Thyroid gland (tissue), 4 donors: ENCODE measurements at regions not wholly inside any gene's neighbourhood (a gene's known extent, or its start where the extent isn't known, plus 50 kb on each side); places are given as distances from the start of the nearest gene placed in this dataset.

ENCODE experiments used
- CTCF ChIP-seq, 6 experiments: fragments of 200-600 bp in 3 of 6; fragments of 450-650 bp in 3 of 6; sonication (generic) in 3 of 6; IDR thresholded peaks; one replicate each; pipeline ENCODE4 v1.5.1; 2016 to 2019; ENCODE audit warnings: antibody characterized with exemption in 6 of 6, mild to moderate bottlenecking in 2 of 6, inconsistent platforms in 1 of 6, moderate library complexity in 1 of 6
- POLR2A ChIP-seq, 2 donors: fragments of 450-650 bp; IDR thresholded peaks; one replicate each; pipeline ENCODE4 v1.6.1; 2017; ENCODE audit warnings: antibody characterized with exemption in 2 of 2, mild to moderate bottlenecking in 2 of 2, moderate library complexity in 1 of 2

DNA sequence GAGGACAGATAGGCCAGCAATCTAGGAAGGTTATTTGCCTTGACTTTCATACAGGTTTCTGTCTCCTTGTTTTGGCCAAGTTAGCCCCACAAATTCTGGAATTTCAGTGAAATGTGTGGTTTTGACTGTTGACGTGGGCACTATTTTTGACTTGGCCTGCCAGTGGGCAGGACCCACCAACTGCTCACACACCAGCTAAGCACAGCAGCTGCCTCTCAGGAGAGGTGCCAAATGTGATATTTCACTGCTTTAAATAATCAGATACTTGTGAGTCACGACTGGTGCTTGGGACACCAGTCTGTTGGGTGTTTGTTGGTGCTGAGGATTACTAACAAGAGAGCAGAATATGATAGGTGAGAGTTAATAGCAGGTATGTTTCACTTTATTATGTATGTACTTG, 409.7 kb upstream of the MTPN start:
- TF ChIP-seq CTCF (IDR thresholded peaks at IDR 0.05) (no peak), POLR2A (IDR thresholded peaks at IDR 0.05) (no peak)
